Hippocampal formation (tissue), 2 donors: ENCODE measurements at regions not wholly inside any gene's neighbourhood (a gene's known extent, or its start where the extent isn't known, plus 50 kb on each side); places are given as distances from the start of the nearest gene placed in this dataset.
"Not testable (repeated sequence)": the region's sequence is repeated elsewhere in the genome, so short reads cannot be mapped to it uniquely, and the experiment has no call there.

Source experiments
- DNase-seq, 2 donors: peaks; one replicate each; lab custom pipeline; 2025; lab: John Stamatoyannopoulos, UW

- DNase-seq: no peak
These were observed 452.1 kb downstream of the RAP2B start for GRCh38 chr3:153614140-153614539.

- no peak for DNase-seq
These were observed 452.5 kb downstream of the RAP2B start for GRCh38 chr3:153614563-153614962.

GRCh38 chr3:153615863-153616262 is 453.8 kb downstream of the RAP2B start:
- DNase-seq: no peak

GRCh38 chr3:153617463-153617862 is 455.4 kb downstream of the RAP2B start:
- no peak for DNase-seq

GRCh38 chr3:153618176-153618575 is 456.1 kb downstream of the RAP2B start:
- no peak for DNase-seq

GRCh38 chr3:153619268-153619667 is 457.2 kb downstream of the RAP2B start:
- DNase-seq: no peak

GRCh38 chr3:153621953-153622352 is 459.9 kb downstream of the RAP2B start:
- no peak for DNase-seq

- DNase-seq: no peak
These were observed 461.8 kb downstream of the RAP2B start for GRCh38 chr3:153623834-153624233.

GRCh38 chr3:153624310-153625030 is 462.4 kb downstream of the RAP2B start:
- DNase-seq: no peak

- no peak for DNase-seq
These were observed 463.5 kb downstream of the RAP2B start for GRCh38 chr3:153625506-153625905.

GRCh38 chr3:153626158-153626557 is 464.1 kb downstream of the RAP2B start:
- DNase-seq: no peak

- no peak for DNase-seq
These were observed 466.6 kb downstream of the RAP2B start for GRCh38 chr3:153628591-153628990.

GRCh38 chr3:153629148-153629547 is 467.1 kb downstream of the RAP2B start:
- DNase-seq: no peak

- DNase-seq: no peak
These were observed 469.1 kb downstream of the RAP2B start for GRCh38 chr3:153631102-153631501.

- no peak for DNase-seq
These were observed 469.6 kb downstream of the RAP2B start for GRCh38 chr3:153631664-153632063.

- no peak for DNase-seq
These were observed 471.4 kb downstream of the RAP2B start for GRCh38 chr3:153633407-153633806.

GRCh38 chr3:153634683-153635082 is 472.7 kb downstream of the RAP2B start:
- no peak for DNase-seq

- no peak for DNase-seq
These were observed 477.6 kb downstream of the RAP2B start for GRCh38 chr3:153639631-153640030.

- no peak for DNase-seq
These were observed 479.0 kb downstream of the RAP2B start for GRCh38 chr3:153640689-153641665.

GRCh38 chr3:153642576-153642975 is 478.6 kb upstream of the ARHGEF26 start:
- DNase-seq: not testable (repeated sequence)

GRCh38 chr3:153643471-153643870 is 477.7 kb upstream of the ARHGEF26 start:
- not testable (repeated sequence) for DNase-seq

- no peak for DNase-seq
These were observed 471.8 kb upstream of the ARHGEF26 start for GRCh38 chr3:153649286-153649839.

- DNase-seq: no peak
These were observed 469.1 kb upstream of the ARHGEF26 start for GRCh38 chr3:153652076-153652475.
